ENCODE measurements at regions not wholly inside any gene's neighbourhood (a gene's known extent, or its start where the extent isn't known, plus 50 kb on each side); places are given as distances from the start of the nearest gene placed in this dataset.

GRCh38 chr6:79833264-79833963 is 113.9 kb downstream of the ELOVL4 start:
- no peak overlapping the region for H3K4me3 ChIP-seq (ENCODE audit: extremely low read depth, insufficient read depth, low read length, poor library complexity, severe bottlenecking)
- no peaks in the 10 kb centered on the region for H3K9me3 ChIP-seq (ENCODE audit: control insufficient read depth, low read length)
- H3K4me1 ChIP-seq (ENCODE audit: control insufficient read depth, insufficient read depth, low read length, poor library complexity, severe bottlenecking): no peaks in the 10 kb centered on the region
- no peaks in the 10 kb centered on the region for H3K36me3 ChIP-seq (ENCODE audit: control insufficient read depth, insufficient read depth, low read length)
- 63 to 86% methylated on average over 1 of the region's 2 CpGs for WGBS, 2 experiments (ENCODE audit: insufficient coverage in 2 of 2)
- peak overlapping the region; percentile 12 for H3K27ac ChIP-seq (ENCODE audit: low read depth, low read length, severe bottlenecking)

GRCh38 chr6:79832723-79833122 is 114.6 kb downstream of the ELOVL4 start:
- Histone ChIP-seq H3K27ac (ENCODE audit: low read depth, low read length, severe bottlenecking) (no peak overlapping the region), H3K9me3 (ENCODE audit: control insufficient read depth, low read length) (no peaks in the 10 kb centered on the region), H3K4me3 (ENCODE audit: extremely low read depth, insufficient read depth, low read length, poor library complexity, severe bottlenecking) (no peak overlapping the region), H3K36me3 (ENCODE audit: control insufficient read depth, insufficient read depth, low read length) (no peaks in the 10 kb centered on the region), H3K4me1 (ENCODE audit: control insufficient read depth, insufficient read depth, low read length, poor library complexity, severe bottlenecking) (no peaks in the 10 kb centered on the region)
- no CpG with 5 or more reads among the region's 2 CpGs for WGBS, 2 experiments (ENCODE audit: insufficient coverage in 2 of 2)

- Histone ChIP-seq H3K27ac (ENCODE audit: low read depth, low read length, severe bottlenecking) (no peak overlapping the region), H3K9me3 (ENCODE audit: control insufficient read depth, low read length) (no peaks in the 10 kb centered on the region), H3K36me3 (ENCODE audit: control insufficient read depth, insufficient read depth, low read length) (no peaks in the 10 kb centered on the region), H3K4me1 (ENCODE audit: control insufficient read depth, insufficient read depth, low read length, poor library complexity, severe bottlenecking) (no peaks in the 10 kb centered on the region), H3K4me3 (ENCODE audit: extremely low read depth, insufficient read depth, low read length, poor library complexity, severe bottlenecking) (no peak overlapping the region)
- 83 to 100% methylated on average over 1 of the region's 2 CpGs for WGBS, 2 experiments (ENCODE audit: insufficient coverage in 2 of 2)
Measured at GRCh38 chr6:79824202-79824601, 123.2 kb downstream of the ELOVL4 start.

GRCh38 chr6:79821859-79822258 is 125.5 kb downstream of the ELOVL4 start:
- no peaks in the 10 kb centered on the region for H3K4me1 ChIP-seq (ENCODE audit: control insufficient read depth, insufficient read depth, low read length, poor library complexity, severe bottlenecking)
- H3K9me3 ChIP-seq (ENCODE audit: control insufficient read depth, low read length): no peaks in the 10 kb centered on the region
- peak overlapping the region; percentile 32 for H3K27ac ChIP-seq (ENCODE audit: low read depth, low read length, severe bottlenecking)
- H3K4me3 ChIP-seq (ENCODE audit: extremely low read depth, insufficient read depth, low read length, poor library complexity, severe bottlenecking): no peak overlapping the region
- WGBS, 2 experiments (ENCODE audit: insufficient coverage in 2 of 2): 40 to 69% methylated on average over 1 to 3 of the region's 3 CpGs
- H3K36me3 ChIP-seq (ENCODE audit: control insufficient read depth, insufficient read depth, low read length): no peaks in the 10 kb centered on the region

- 95 to 100% methylated on average over 2 of the region's 3 CpGs for WGBS, 2 experiments (ENCODE audit: insufficient coverage in 2 of 2)
- Histone ChIP-seq H3K4me3 (ENCODE audit: extremely low read depth, insufficient read depth, low read length, poor library complexity, severe bottlenecking) (no peak overlapping the region), H3K36me3 (ENCODE audit: control insufficient read depth, insufficient read depth, low read length) (no peaks in the 10 kb centered on the region), H3K9me3 (ENCODE audit: control insufficient read depth, low read length) (no peaks in the 10 kb centered on the region), H3K4me1 (ENCODE audit: control insufficient read depth, insufficient read depth, low read length, poor library complexity, severe bottlenecking) (no peaks in the 10 kb centered on the region), H3K27ac (ENCODE audit: low read depth, low read length, severe bottlenecking) (no peak overlapping the region)
Measured at GRCh38 chr6:79818471-79818870, 128.9 kb downstream of the ELOVL4 start.

- no CpG with 5 or more reads among the region's 2 CpGs for WGBS, 2 experiments (ENCODE audit: insufficient coverage in 2 of 2)
Measured at GRCh38 chr6:79814940-79815339, 132.4 kb downstream of the ELOVL4 start.

GRCh38 chr6:79813854-79814709 is 133.3 kb downstream of the ELOVL4 start:
- H3K4me3 ChIP-seq (ENCODE audit: extremely low read depth, insufficient read depth, low read length, poor library complexity, severe bottlenecking): no peak overlapping the region
- 52 to 63% methylated on average over 3 of the region's 4 CpGs for WGBS, 2 experiments (ENCODE audit: insufficient coverage in 2 of 2)
- H3K27ac ChIP-seq (ENCODE audit: low read depth, low read length, severe bottlenecking): no peak overlapping the region
- H3K4me1 ChIP-seq (ENCODE audit: control insufficient read depth, insufficient read depth, low read length, poor library complexity, severe bottlenecking): peaks cover 3% of the 10 kb centered on the region
- H3K36me3 ChIP-seq (ENCODE audit: control insufficient read depth, insufficient read depth, low read length): no peaks in the 10 kb centered on the region
- no peaks in the 10 kb centered on the region for H3K9me3 ChIP-seq (ENCODE audit: control insufficient read depth, low read length)

More at GRCh38 chr6:79814940-79815339, 132.4 kb downstream of the ELOVL4 start:
- peaks cover 1% of the 10 kb centered on the region for H3K4me1 ChIP-seq (ENCODE audit: control insufficient read depth, insufficient read depth, low read length, poor library complexity, severe bottlenecking)
- no peak overlapping the region for H3K4me3 ChIP-seq (ENCODE audit: extremely low read depth, insufficient read depth, low read length, poor library complexity, severe bottlenecking)
- no peaks in the 10 kb centered on the region for H3K9me3 ChIP-seq (ENCODE audit: control insufficient read depth, low read length)
- no peaks in the 10 kb centered on the region for H3K36me3 ChIP-seq (ENCODE audit: control insufficient read depth, insufficient read depth, low read length)
- no peak overlapping the region for H3K27ac ChIP-seq (ENCODE audit: low read depth, low read length, severe bottlenecking)

- WGBS, 2 experiments (ENCODE audit: insufficient coverage in 2 of 2): no CpG with 5 or more reads among the region's 2 CpGs
Measured at GRCh38 chr6:79813143-79813850, 134.1 kb downstream of the ELOVL4 start.

GRCh38 chr6:79812195-79812594 is 135.2 kb downstream of the ELOVL4 start:
- Histone ChIP-seq H3K4me3 (ENCODE audit: extremely low read depth, insufficient read depth, low read length, poor library complexity, severe bottlenecking) (no peak overlapping the region), H3K9me3 (ENCODE audit: control insufficient read depth, low read length) (no peaks in the 10 kb centered on the region), H3K4me1 (ENCODE audit: control insufficient read depth, insufficient read depth, low read length, poor library complexity, severe bottlenecking) (peaks cover 3% of the 10 kb centered on the region), H3K36me3 (ENCODE audit: control insufficient read depth, insufficient read depth, low read length) (no peaks in the 10 kb centered on the region), H3K27ac (ENCODE audit: low read depth, low read length, severe bottlenecking) (no peak overlapping the region)
- WGBS, 2 experiments (ENCODE audit: insufficient coverage in 2 of 2): 83 to 85% methylated on average over 4 to 8 of the region's 8 CpGs

More at GRCh38 chr6:79813143-79813850, 134.1 kb downstream of the ELOVL4 start:
- H3K4me3 ChIP-seq (ENCODE audit: extremely low read depth, insufficient read depth, low read length, poor library complexity, severe bottlenecking): no peak overlapping the region
- H3K4me1 ChIP-seq (ENCODE audit: control insufficient read depth, insufficient read depth, low read length, poor library complexity, severe bottlenecking): peaks cover 3% of the 10 kb centered on the region
- no peaks in the 10 kb centered on the region for H3K36me3 ChIP-seq (ENCODE audit: control insufficient read depth, insufficient read depth, low read length)
- no peaks in the 10 kb centered on the region for H3K9me3 ChIP-seq (ENCODE audit: control insufficient read depth, low read length)
- no peak overlapping the region for H3K27ac ChIP-seq (ENCODE audit: low read depth, low read length, severe bottlenecking)

GRCh38 chr6:79810871-79811270 is 136.5 kb downstream of the ELOVL4 start:
- WGBS, 2 experiments (ENCODE audit: insufficient coverage in 2 of 2): 54 to 100% methylated on average over 1 to 3 of the region's 3 CpGs
- Histone ChIP-seq H3K4me3 (ENCODE audit: extremely low read depth, insufficient read depth, low read length, poor library complexity, severe bottlenecking) (no peak overlapping the region), H3K27ac (ENCODE audit: low read depth, low read length, severe bottlenecking) (no peak overlapping the region), H3K36me3 (ENCODE audit: control insufficient read depth, insufficient read depth, low read length) (no peaks in the 10 kb centered on the region), H3K4me1 (ENCODE audit: control insufficient read depth, insufficient read depth, low read length, poor library complexity, severe bottlenecking) (peaks cover 3% of the 10 kb centered on the region), H3K9me3 (ENCODE audit: control insufficient read depth, low read length) (no peaks in the 10 kb centered on the region)
